ENCODE measurements at regions not wholly inside any gene's neighbourhood (a gene's known extent, or its start where the extent isn't known, plus 50 kb on each side); places are given as distances from the start of the nearest gene placed in this dataset.

GRCh38 chr6:62615366-62616015 is 329.5 kb upstream of the KHDRBS2 start:
- DNase-seq: no peak
- Mint-ChIP-seq H3K4me3 (no peak overlapping the region), H3K27ac (no peak overlapping the region), H3K27me3 (ENCODE audit: low read depth, poor library complexity) (no peaks in the 10 kb centered on the region), H3K4me1 (peaks cover 12% of the 10 kb centered on the region), H3K9me3 (no peaks in the 10 kb centered on the region), H3K36me3 (ENCODE audit: low read depth) (no peaks in the 10 kb centered on the region)
- no peak for TF ChIP-seq CTCF (IDR thresholded peaks at IDR 0.05)

- peaks cover 12% of the 10 kb centered on the region for H3K4me1 Mint-ChIP-seq
- DNase-seq: no peak
- no peaks in the 10 kb centered on the region for H3K27me3 Mint-ChIP-seq (ENCODE audit: low read depth, poor library complexity)
- H3K36me3 Mint-ChIP-seq (ENCODE audit: low read depth): no peaks in the 10 kb centered on the region
- no peak for TF ChIP-seq CTCF (IDR thresholded peaks at IDR 0.05)
- H3K27ac Mint-ChIP-seq: no peak overlapping the region
- no peak overlapping the region for H3K4me3 Mint-ChIP-seq
- no peaks in the 10 kb centered on the region for H3K9me3 Mint-ChIP-seq
Observed at GRCh38 chr6:62614442-62614841, 328.4 kb upstream of the KHDRBS2 start.

GRCh38 chr6:62613928-62614327 is 327.9 kb upstream of the KHDRBS2 start:
- TF ChIP-seq CTCF (IDR thresholded peaks at IDR 0.05): no peak
- Mint-ChIP-seq H3K4me1 (peaks cover 12% of the 10 kb centered on the region), H3K27me3 (ENCODE audit: low read depth, poor library complexity) (no peaks in the 10 kb centered on the region), H3K9me3 (no peaks in the 10 kb centered on the region), H3K4me3 (no peak overlapping the region), H3K27ac (no peak overlapping the region), H3K36me3 (ENCODE audit: low read depth) (no peaks in the 10 kb centered on the region)
- no peak for DNase-seq

GRCh38 chr6:62612471-62612870 is 326.4 kb upstream of the KHDRBS2 start:
- no peak for DNase-seq
- H3K4me1 Mint-ChIP-seq: peaks cover 12% of the 10 kb centered on the region
- H3K27me3 Mint-ChIP-seq (ENCODE audit: low read depth, poor library complexity): no peaks in the 10 kb centered on the region
- no peak overlapping the region for H3K4me3 Mint-ChIP-seq
- H3K36me3 Mint-ChIP-seq (ENCODE audit: low read depth): no peaks in the 10 kb centered on the region
- TF ChIP-seq CTCF (IDR thresholded peaks at IDR 0.05): no peak
- H3K27ac Mint-ChIP-seq: no peak overlapping the region
- H3K9me3 Mint-ChIP-seq: no peaks in the 10 kb centered on the region

GRCh38 chr6:62570372-62570771 is 284.3 kb upstream of the KHDRBS2 start:
- H3K9me3 Mint-ChIP-seq: no peaks in the 10 kb centered on the region
- no peaks in the 10 kb centered on the region for H3K27me3 Mint-ChIP-seq (ENCODE audit: low read depth, poor library complexity)
- H3K27ac Mint-ChIP-seq: no peak overlapping the region
- no peaks in the 10 kb centered on the region for H3K4me1 Mint-ChIP-seq
- H3K4me3 Mint-ChIP-seq: no peak overlapping the region
- H3K36me3 Mint-ChIP-seq (ENCODE audit: low read depth): no peaks in the 10 kb centered on the region
- no peak for DNase-seq
- no peak for TF ChIP-seq CTCF (IDR thresholded peaks at IDR 0.05)

- Mint-ChIP-seq H3K36me3 (ENCODE audit: low read depth) (no peaks in the 10 kb centered on the region), H3K4me3 (no peak overlapping the region), H3K4me1 (no peaks in the 10 kb centered on the region), H3K27ac (no peak overlapping the region), H3K9me3 (no peaks in the 10 kb centered on the region), H3K27me3 (ENCODE audit: low read depth, poor library complexity) (no peaks in the 10 kb centered on the region)
- TF ChIP-seq CTCF (IDR thresholded peaks at IDR 0.05): no peak
- DNase-seq: no peak
Observed at GRCh38 chr6:62541502-62541901, 255.5 kb upstream of the KHDRBS2 start.

All from nephron progenitor cell (in vitro differentiated cells).